Trophoblast cell (in vitro differentiated cells and primary cell): ENCODE measurements at regions not wholly inside any gene's neighbourhood (a gene's known extent, or its start where the extent isn't known, plus 50 kb on each side); places are given as distances from the start of the nearest gene placed in this dataset.

Experiments
- DNase-seq, 2 donors: peaks; one replicate each; pipeline ENCODE4 v3.0.0-alpha.2; 2016
- H2AFZ ChIP-seq: 2 replicates; pipeline ENCODE4 v1.6.1; 2013; ENCODE audit warnings: low read length, moderate library complexity, mild to moderate bottlenecking; ENCODE audit not compliant: insufficient read depth, poor library complexity
- H2AK5ac ChIP-seq: 2 replicates; pipeline ENCODE4 v1.6.1; 2013; ENCODE audit warnings: mild to moderate bottlenecking, low read length
- H2BK120ac ChIP-seq: 2 replicates; pipeline ENCODE4 v1.6.1; 2013; ENCODE audit warnings: low read length, mild to moderate bottlenecking, moderate library complexity; ENCODE audit not compliant: insufficient read depth, poor library complexity
- H2BK12ac ChIP-seq: 2 replicates; pipeline ENCODE4 v1.6.1; 2013; ENCODE audit warnings: mild to moderate bottlenecking, low read length, moderate library complexity
- H2BK5ac ChIP-seq: 2 replicates; pipeline ENCODE4 v1.6.1; 2013; ENCODE audit warnings: low read length, low read depth, moderate library complexity, mild to moderate bottlenecking; ENCODE audit not compliant: poor library complexity
- H3K14ac ChIP-seq: 2 replicates; pipeline ENCODE4 v1.6.1; 2013; ENCODE audit warnings: mild to moderate bottlenecking, low read length
- H3K18ac ChIP-seq: 2 replicates; pipeline ENCODE4 v1.6.1; 2013; ENCODE audit warnings: mild to moderate bottlenecking, low read length
- H3K23ac ChIP-seq: 2 replicates; pipeline ENCODE4 v1.6.1; 2013; ENCODE audit warnings: low read length
- H3K27ac ChIP-seq: 2 replicates; pipeline ENCODE4 v1.5.1; 2013; ENCODE audit warnings: low read depth, mild to moderate bottlenecking, inconsistent platforms, low read length, moderate library complexity
- H3K27me3 ChIP-seq: 2 replicates; pipeline ENCODE4 v1.6.1; 2013; ENCODE audit warnings: inconsistent platforms, mild to moderate bottlenecking, low read length, moderate library complexity; ENCODE audit not compliant: insufficient read depth
- H3K36me3 ChIP-seq, 2 experiments: 1 replicate in 1 of 2; 2 replicates in 1 of 2; pipeline ENCODE4 v1.6.1; 2013; ENCODE audit warnings: low read length in 2 of 2, mild to moderate bottlenecking in 2 of 2, moderate library complexity in 1 of 2; ENCODE audit not compliant: insufficient read depth in 2 of 2, control insufficient read depth in 1 of 2
- H3K4ac ChIP-seq: 2 replicates; pipeline ENCODE4 v1.6.1; 2013; ENCODE audit warnings: low read depth, mild to moderate bottlenecking, low read length, moderate library complexity
- H3K4me1 ChIP-seq, 2 experiments: 1 replicate in 1 of 2; 2 replicates in 1 of 2; pipeline ENCODE4 v1.6.1; 2013; ENCODE audit warnings: low read length in 2 of 2, mild to moderate bottlenecking in 2 of 2, moderate library complexity in 1 of 2; ENCODE audit not compliant: insufficient read depth in 2 of 2, control insufficient read depth in 1 of 2
- H3K4me2 ChIP-seq: 2 replicates; pipeline ENCODE4 v1.6.1; 2013; ENCODE audit warnings: inconsistent platforms, mild to moderate bottlenecking, low read length, moderate library complexity
- H3K4me3 ChIP-seq: 2 replicates; pipeline ENCODE4 v1.5.1; 2013; ENCODE audit warnings: mild to moderate bottlenecking, low read depth, low read length, inconsistent platforms
- H3K79me1 ChIP-seq: one replicate; pipeline ENCODE4 v1.6.1; 2013; ENCODE audit warnings: low read length
- H3K79me2 ChIP-seq: 2 replicates; pipeline ENCODE4 v1.6.1; 2013; ENCODE audit warnings: low read length, mild to moderate bottlenecking; ENCODE audit not compliant: control insufficient read depth, insufficient read depth, poor library complexity
- H3K9ac ChIP-seq: 2 replicates; pipeline ENCODE4 v1.6.1; 2013; ENCODE audit warnings: mild to moderate bottlenecking, low read length
- H3K9me3 ChIP-seq: 2 replicates; pipeline ENCODE4 v1.6.1; 2013; ENCODE audit warnings: low read depth, mild to moderate bottlenecking, control low read depth, inconsistent platforms, low read length; ENCODE audit not compliant: insufficient read depth
- H4K12ac ChIP-seq: 2 replicates; pipeline ENCODE4 v1.6.1; 2013; ENCODE audit warnings: low read depth, mild to moderate bottlenecking, low read length, moderate library complexity
- H4K8ac ChIP-seq: 2 replicates; pipeline ENCODE4 v1.6.1; 2013; ENCODE audit warnings: low read depth, mild to moderate bottlenecking, low read length, moderate library complexity
- H4K91ac ChIP-seq: one replicate; pipeline ENCODE4 v1.6.1; 2013; ENCODE audit warnings: low read depth, mild to moderate bottlenecking, low read length, moderate library complexity
- WGBS: extraction: QIAGEN DNeasy Blood & Tissue Kit; methylation state at CpG from one replicate; pipeline ENCODE4 v1.1.7; 2013; ENCODE audit warnings: missing lambda C conversion rate; ENCODE audit not compliant: insufficient read length, insufficient coverage; ENCODE audit errors: extremely low coverage; 5-methylcytosine and 5-hydroxymethylcytosine counted together

DNA sequence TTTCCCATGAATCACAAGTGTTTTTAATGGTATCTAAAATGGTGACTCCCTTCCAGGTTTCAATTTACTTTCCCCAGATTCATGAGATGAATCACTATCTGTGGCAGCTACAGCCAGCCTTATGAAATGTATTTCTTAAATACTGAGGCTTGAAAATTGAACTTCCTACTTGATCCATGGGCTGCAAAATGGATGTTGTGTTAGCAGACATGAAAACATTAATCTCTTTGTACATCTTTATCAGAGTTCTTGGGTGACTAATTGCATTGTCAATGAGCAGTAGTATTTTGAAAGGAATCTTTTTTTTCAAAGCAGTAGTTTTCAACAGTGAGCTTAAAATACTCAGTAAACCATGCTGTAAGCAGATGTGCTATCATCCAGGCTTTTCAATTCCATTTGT is 250.8 kb downstream of the SLC6A15 start:
- Histone ChIP-seq H3K4me3 (no peak overlapping the region), H3K9me3 (no peaks in the 10 kb centered on the region)

DNA sequence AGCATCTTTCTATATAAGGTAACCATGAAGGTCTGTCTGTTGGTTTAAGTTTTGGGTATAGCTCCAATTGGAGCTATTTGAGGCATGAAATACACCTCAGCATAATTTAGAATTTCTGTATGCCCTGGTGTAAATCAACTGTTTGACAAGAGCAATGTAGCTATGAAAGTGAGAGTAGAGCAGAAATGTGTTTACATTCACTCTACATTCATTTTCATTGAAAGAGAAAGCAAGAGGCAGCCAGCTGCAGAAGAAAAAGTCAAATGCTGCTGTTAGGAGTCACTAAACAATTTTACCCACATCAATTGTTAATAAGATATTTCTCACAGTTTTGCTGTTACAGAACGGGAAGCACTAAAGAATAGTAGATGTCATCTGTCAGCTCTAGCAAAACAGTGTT is 252.5 kb downstream of the SLC6A15 start:
- DNase-seq: no peak
- Histone ChIP-seq H3K9ac (no peak overlapping the region), H2BK12ac (no peak overlapping the region), H2BK120ac (no peak overlapping the region), H3K79me1 (peaks cover 9% of the 10 kb centered on the region), H4K91ac (no peak overlapping the region), H4K8ac (no peak overlapping the region), H4K12ac (no peak overlapping the region), H2AFZ (no peak overlapping the region), H3K79me2 (no peaks in the 10 kb centered on the region), H3K27ac (peak overlapping the region; percentile 56), H2BK5ac (no peak overlapping the region), H3K4me3 (no peak overlapping the region), H3K4me1 (peaks cover 0 to 2% of the 10 kb centered on the region in 2 experiments), H2AK5ac (no peak overlapping the region), H3K36me3 (no peaks in the 10 kb centered on the region), H3K23ac (no peak overlapping the region), H3K18ac (no peak overlapping the region), H3K14ac (no peak overlapping the region), H3K4me2 (no peak overlapping the region), H3K4ac (no peak overlapping the region), H3K27me3 (no peaks in the 10 kb centered on the region), H3K9me3 (no peaks in the 10 kb centered on the region)
- WGBS: no CpG with 5 or more reads among the region's 1 CpG

More for the DNA sequence above, 250.8 kb downstream of the SLC6A15 start:
- Histone ChIP-seq H4K12ac (no peak overlapping the region), H4K91ac (no peak overlapping the region), H3K79me1 (peaks cover 4% of the 10 kb centered on the region), H2BK12ac (no peak overlapping the region), H3K79me2 (no peaks in the 10 kb centered on the region), H3K23ac (no peak overlapping the region), H3K27me3 (no peaks in the 10 kb centered on the region), H2BK120ac (no peak overlapping the region), H3K14ac (no peak overlapping the region), H3K36me3 (no peaks in the 10 kb centered on the region), H3K9ac (no peak overlapping the region), H3K18ac (no peak overlapping the region), H3K4me2 (no peak overlapping the region), H3K4ac (no peak overlapping the region), H4K8ac (no peak overlapping the region), H3K27ac (no peak overlapping the region), H3K4me1 (peaks cover 0 to 2% of the 10 kb centered on the region in 2 experiments), H2BK5ac (no peak overlapping the region), H2AFZ (no peak overlapping the region), H2AK5ac (no peak overlapping the region)
- DNase-seq: no peak

GRCh38 chr12:84658877-84659276 is 253.7 kb downstream of the SLC6A15 start:
- Histone ChIP-seq H4K91ac (no peak overlapping the region), H3K4me3 (no peak overlapping the region), H2AFZ (no peak overlapping the region), H4K12ac (no peak overlapping the region), H2BK120ac (no peak overlapping the region), H3K14ac (no peak overlapping the region), H3K27ac (no peak overlapping the region), H3K4ac (no peak overlapping the region), H2BK12ac (no peak overlapping the region), H4K8ac (no peak overlapping the region), H2BK5ac (no peak overlapping the region), H3K18ac (no peak overlapping the region), H3K9me3 (no peaks in the 10 kb centered on the region), H3K9ac (no peak overlapping the region), H3K36me3 (no peaks in the 10 kb centered on the region), H3K4me1 (peaks cover 0 to 2% of the 10 kb centered on the region in 2 experiments), H3K79me2 (no peaks in the 10 kb centered on the region), H2AK5ac (no peak overlapping the region), H3K27me3 (no peaks in the 10 kb centered on the region), H3K79me1 (peaks cover 14% of the 10 kb centered on the region), H3K4me2 (no peak overlapping the region), H3K23ac (no peak overlapping the region)
- no peak for DNase-seq
- no CpG with 5 or more reads among the region's 2 CpGs for WGBS

- Histone ChIP-seq H3K4me3 (no peak overlapping the region), H3K79me1 (peaks cover 15% of the 10 kb centered on the region), H3K9ac (no peak overlapping the region), H3K4ac (no peak overlapping the region), H3K4me2 (no peak overlapping the region), H2BK120ac (no peak overlapping the region), H2BK5ac (no peak overlapping the region), H3K27me3 (no peaks in the 10 kb centered on the region), H3K18ac (no peak overlapping the region), H2AFZ (no peak overlapping the region), H4K91ac (no peak overlapping the region), H4K12ac (no peak overlapping the region), H2BK12ac (no peak overlapping the region), H3K36me3 (no peaks in the 10 kb centered on the region), H3K23ac (no peak overlapping the region), H3K9me3 (no peaks in the 10 kb centered on the region), H3K79me2 (no peaks in the 10 kb centered on the region), H3K4me1 (peaks cover 0 to 2% of the 10 kb centered on the region in 2 experiments), H4K8ac (no peak overlapping the region), H2AK5ac (no peak overlapping the region), H3K27ac (peak overlapping the region; percentile 33), H3K14ac (no peak overlapping the region)
- DNase-seq: no peak
- no CpG with 5 or more reads among the region's 3 CpGs for WGBS
Measured at GRCh38 chr12:84656705-84657104, 255.9 kb downstream of the SLC6A15 start.
